ENCODE measurements at regions not wholly inside any gene's neighbourhood (a gene's known extent, or its start where the extent isn't known, plus 50 kb on each side); places are given as distances from the start of the nearest gene placed in this dataset.

DNA sequence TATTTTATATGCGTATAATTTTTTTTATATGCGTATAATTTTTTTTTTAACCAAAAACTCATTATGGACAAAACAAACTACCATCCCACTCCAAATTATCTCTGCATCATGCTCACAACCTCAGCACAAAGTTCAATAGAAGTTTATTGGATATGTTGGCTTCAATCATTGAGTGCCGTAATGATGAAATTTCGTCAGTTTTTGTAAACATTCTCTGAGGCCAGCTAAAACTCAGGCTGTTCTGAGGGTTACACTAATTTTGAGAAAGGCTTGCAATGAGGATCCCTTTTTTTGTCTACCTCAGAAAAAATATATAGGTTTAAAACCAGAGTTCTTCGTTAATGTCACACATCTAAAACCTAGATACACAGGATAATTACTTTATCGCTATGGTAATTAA is 1253.2 kb downstream of the EFNA5 start:
- TF ChIP-seq, protein P1, sequence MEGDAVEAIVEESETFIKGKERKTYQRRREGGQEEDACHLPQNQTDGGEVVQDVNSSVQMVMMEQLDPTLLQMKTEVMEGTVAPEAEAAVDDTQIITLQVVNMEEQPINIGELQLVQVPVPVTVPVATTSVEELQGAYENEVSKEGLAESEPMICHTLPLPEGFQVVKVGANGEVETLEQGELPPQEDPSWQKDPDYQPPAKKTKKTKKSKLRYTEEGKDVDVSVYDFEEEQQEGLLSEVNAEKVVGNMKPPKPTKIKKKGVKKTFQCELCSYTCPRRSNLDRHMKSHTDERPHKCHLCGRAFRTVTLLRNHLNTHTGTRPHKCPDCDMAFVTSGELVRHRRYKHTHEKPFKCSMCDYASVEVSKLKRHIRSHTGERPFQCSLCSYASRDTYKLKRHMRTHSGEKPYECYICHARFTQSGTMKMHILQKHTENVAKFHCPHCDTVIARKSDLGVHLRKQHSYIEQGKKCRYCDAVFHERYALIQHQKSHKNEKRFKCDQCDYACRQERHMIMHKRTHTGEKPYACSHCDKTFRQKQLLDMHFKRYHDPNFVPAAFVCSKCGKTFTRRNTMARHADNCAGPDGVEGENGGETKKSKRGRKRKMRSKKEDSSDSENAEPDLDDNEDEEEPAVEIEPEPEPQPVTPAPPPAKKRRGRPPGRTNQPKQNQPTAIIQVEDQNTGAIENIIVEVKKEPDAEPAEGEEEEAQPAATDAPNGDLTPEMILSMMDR (optimal IDR thresholded peaks at IDR 0.05 in 1 of 3, IDR thresholded peaks at IDR 0.05 in 1 of 3, conservative IDR thresholded peaks at IDR 0.05 in 1 of 3; ENCODE audit: extremely low read depth in 1 of 3, insufficient read depth in 2 of 3, low read length in 3 of 3): no peak
- TF ChIP-seq EZH2 (IDR thresholded peaks at IDR 0.05; ENCODE audit: low read length): no peak
- Histone ChIP-seq H2AFZ (ENCODE audit: control insufficient read depth, low read length) (no peak overlapping the region), H3K27ac (ENCODE audit: control insufficient read depth, insufficient read depth, low read length) (no peak overlapping the region), H3K9ac (ENCODE audit: control insufficient read depth, extremely low read depth, insufficient read depth, low read length) (no peak overlapping the region), H3K36me3 (ENCODE audit: control insufficient read depth in 2 of 2, extremely low read depth in 1 of 2, insufficient read depth in 2 of 2, low read length in 2 of 2) (no peaks in the 10 kb centered on the region), H3K79me2 (ENCODE audit: control insufficient read depth, insufficient read depth, low read length) (no peaks in the 10 kb centered on the region), H3K4me3 (ENCODE audit: control insufficient read depth in 2 of 3, extremely low read depth in 1 of 3, insufficient read depth in 2 of 3, low read depth in 1 of 3, low read length in 3 of 3) (no peak overlapping the region), H4K20me1 (ENCODE audit: control insufficient read depth, extremely low read depth, insufficient read depth, low read length) (no peaks in the 10 kb centered on the region), H3K4me2 (ENCODE audit: control insufficient read depth, extremely low read depth, insufficient read depth, low read depth, low read length) (no peak overlapping the region), H3K27me3 (ENCODE audit: control insufficient read depth, extremely low read depth, insufficient read depth, low read length) (no peaks in the 10 kb centered on the region), H3K9me1 (ENCODE audit: control insufficient read depth, extremely low read depth, insufficient read depth, low read length) (no peaks in the 10 kb centered on the region), H3K4me1 (ENCODE audit: control insufficient read depth, extremely low read depth, insufficient read depth, low read length) (no peaks in the 10 kb centered on the region), H3K9me3 (ENCODE audit: control insufficient read depth, low read depth, low read length) (no peaks in the 10 kb centered on the region)
- dilution Hi-C loops (cut with MboI; ENCODE audit: extremely low pct_ligation_motif_present, low sequenced_read_pairs): no loop called here
- no peak for FAIRE-seq
- DNase-seq (ENCODE audit: low read depth, low spot score): no peak

DNA sequence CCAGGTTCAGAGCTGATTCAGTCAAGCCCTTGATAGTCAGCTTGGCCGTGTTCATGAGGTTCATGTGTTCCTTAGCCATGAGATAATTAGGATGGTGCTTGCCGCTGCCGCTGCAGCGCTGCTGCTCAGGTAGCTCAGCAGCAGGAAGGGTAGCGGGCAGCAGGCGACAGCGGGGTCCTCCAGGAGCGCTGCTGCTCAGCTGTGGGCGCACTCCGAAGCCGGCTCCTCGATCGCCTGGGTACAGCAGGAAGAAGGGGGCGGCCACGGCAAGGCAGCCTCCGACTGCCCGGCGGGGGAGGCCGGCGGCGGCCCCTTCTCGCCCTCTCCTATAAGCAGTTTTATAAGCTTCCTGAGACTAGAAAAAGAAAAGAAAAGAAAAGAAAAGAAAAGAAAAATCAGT is 1253.6 kb downstream of the EFNA5 start:
- FAIRE-seq (no peak), DNase-seq (ENCODE audit: low read depth, low spot score) (no peak)
- H3K4me2 ChIP-seq (ENCODE audit: control insufficient read depth, extremely low read depth, insufficient read depth, low read depth, low read length): no peak overlapping the region
- no peak overlapping the region for H2AFZ ChIP-seq (ENCODE audit: control insufficient read depth, low read length)
- TF ChIP-seq, protein P1 (optimal IDR thresholded peaks at IDR 0.05 in 1 of 3, IDR thresholded peaks at IDR 0.05 in 1 of 3, conservative IDR thresholded peaks at IDR 0.05 in 1 of 3; ENCODE audit: extremely low read depth in 1 of 3, insufficient read depth in 2 of 3, low read length in 3 of 3): no peak
- no peak for TF ChIP-seq EZH2 (IDR thresholded peaks at IDR 0.05; ENCODE audit: low read length)
- dilution Hi-C loops (cut with MboI; ENCODE audit: extremely low pct_ligation_motif_present, low sequenced_read_pairs): no loop called here
- no peak overlapping the region for H3K4me3 ChIP-seq (ENCODE audit: control insufficient read depth in 2 of 3, extremely low read depth in 1 of 3, insufficient read depth in 2 of 3, low read depth in 1 of 3, low read length in 3 of 3)
- no peaks in the 10 kb centered on the region for H3K36me3 ChIP-seq (ENCODE audit: control insufficient read depth in 2 of 2, extremely low read depth in 1 of 2, insufficient read depth in 2 of 2, low read length in 2 of 2)
- H3K9me1 ChIP-seq (ENCODE audit: control insufficient read depth, extremely low read depth, insufficient read depth, low read length): no peaks in the 10 kb centered on the region
- H4K20me1 ChIP-seq (ENCODE audit: control insufficient read depth, extremely low read depth, insufficient read depth, low read length): no peaks in the 10 kb centered on the region
- no peak overlapping the region for H3K27ac ChIP-seq (ENCODE audit: control insufficient read depth, insufficient read depth, low read length)
- H3K27me3 ChIP-seq (ENCODE audit: control insufficient read depth, extremely low read depth, insufficient read depth, low read length): no peaks in the 10 kb centered on the region
- H3K4me1 ChIP-seq (ENCODE audit: control insufficient read depth, extremely low read depth, insufficient read depth, low read length): no peaks in the 10 kb centered on the region
- no peaks in the 10 kb centered on the region for H3K79me2 ChIP-seq (ENCODE audit: control insufficient read depth, insufficient read depth, low read length)
- no peak overlapping the region for H3K9ac ChIP-seq (ENCODE audit: control insufficient read depth, extremely low read depth, insufficient read depth, low read length)
- no peaks in the 10 kb centered on the region for H3K9me3 ChIP-seq (ENCODE audit: control insufficient read depth, low read depth, low read length)
